ENCODE measurements at regions not wholly inside any gene's neighbourhood (a gene's known extent, or its start where the extent isn't known, plus 50 kb on each side); places are given as distances from the start of the nearest gene placed in this dataset.

GRCh38 chr1:239858529-239858928 lies 233.2 kb upstream of the FMN2 start:
- TF ChIP-seq SIRT6 (IDR thresholded peaks at IDR 0.05; ENCODE audit: low read length), result no peak
- no peak for TF ChIP-seq E2F6 (IDR thresholded peaks at IDR 0.05)
- TF ChIP-seq EP300 (IDR thresholded peaks at IDR 0.05; ENCODE audit: borderline replicate concordance in 1 of 2, low read depth in 2 of 2, low read length in 2 of 2), result no peak
- no peak for TF ChIP-seq RAD21 (IDR thresholded peaks at IDR 0.05 in 1 of 2, conservative IDR thresholded peaks at IDR 0.05 in 1 of 2; ENCODE audit: low read depth in 2 of 2, low read length in 2 of 2)
- TF ChIP-seq CEBPB (IDR thresholded peaks at IDR 0.05; ENCODE audit: low read depth, low read length), result no peak
- TF ChIP-seq POU5F1 (IDR thresholded peaks at IDR 0.05; ENCODE audit: low read depth, low read length), result no peak
- TF ChIP-seq POLR2AphosphoS5 (IDR thresholded peaks at IDR 0.05; ENCODE audit: low read depth, low read length), result no peak
- TF ChIP-seq, protein P1, sequence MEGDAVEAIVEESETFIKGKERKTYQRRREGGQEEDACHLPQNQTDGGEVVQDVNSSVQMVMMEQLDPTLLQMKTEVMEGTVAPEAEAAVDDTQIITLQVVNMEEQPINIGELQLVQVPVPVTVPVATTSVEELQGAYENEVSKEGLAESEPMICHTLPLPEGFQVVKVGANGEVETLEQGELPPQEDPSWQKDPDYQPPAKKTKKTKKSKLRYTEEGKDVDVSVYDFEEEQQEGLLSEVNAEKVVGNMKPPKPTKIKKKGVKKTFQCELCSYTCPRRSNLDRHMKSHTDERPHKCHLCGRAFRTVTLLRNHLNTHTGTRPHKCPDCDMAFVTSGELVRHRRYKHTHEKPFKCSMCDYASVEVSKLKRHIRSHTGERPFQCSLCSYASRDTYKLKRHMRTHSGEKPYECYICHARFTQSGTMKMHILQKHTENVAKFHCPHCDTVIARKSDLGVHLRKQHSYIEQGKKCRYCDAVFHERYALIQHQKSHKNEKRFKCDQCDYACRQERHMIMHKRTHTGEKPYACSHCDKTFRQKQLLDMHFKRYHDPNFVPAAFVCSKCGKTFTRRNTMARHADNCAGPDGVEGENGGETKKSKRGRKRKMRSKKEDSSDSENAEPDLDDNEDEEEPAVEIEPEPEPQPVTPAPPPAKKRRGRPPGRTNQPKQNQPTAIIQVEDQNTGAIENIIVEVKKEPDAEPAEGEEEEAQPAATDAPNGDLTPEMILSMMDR (IDR thresholded peaks at IDR 0.05; ENCODE audit: control extremely low read depth in 1 of 3, insufficient read depth in 1 of 3, low read depth in 1 of 3, low read length in 3 of 3), result no peak
- no peak for TF ChIP-seq BCL11A (IDR thresholded peaks at IDR 0.05; ENCODE audit: low read depth in 2 of 2, low read length in 2 of 2)
- no peak for TF ChIP-seq CHD2 (IDR thresholded peaks at IDR 0.05; ENCODE audit: low read length)
- TF ChIP-seq HDAC6 (IDR thresholded peaks at IDR 0.05; ENCODE audit: low read depth, low read length), result no peak
- TF ChIP-seq POLR2A (IDR thresholded peaks at IDR 0.05; ENCODE audit: control extremely low read depth in 1 of 2, low read depth in 2 of 2, low read length in 2 of 2), result no peak
- no peak for TF ChIP-seq YY1 (IDR thresholded peaks at IDR 0.05; ENCODE audit: low read depth, low read length)

Data from H1 (cell line).